Activated CD4-positive, alpha-beta memory T cell treated with anti-CD3 and anti-CD28 coated beads, Interleukin-2, amount 10 ng/mL, durations not matched to agents 7 days and 5 days (primary cell): ENCODE measurements at regions not wholly inside any gene's neighbourhood (a gene's known extent, or its start where the extent isn't known, plus 50 kb on each side); places are given as distances from the start of the nearest gene placed in this dataset.
A peak's percentile ranks its signal among the peaks of the same experiment; 100 is the strongest.

Experiments used
- CTCF ChIA-PET: fragments of 350-600 bp; sonication (Branson Sonifier 250); formaldehyde crosslinking; loops from one replicate; lab custom pipeline; 2021; ENCODE audit warnings: antibody characterized with exemption, inconsistent platforms; lab: Charles Lee
- POLR2A ChIA-PET: fragments of 350-600 bp; sonication (Branson Sonifier 250); formaldehyde crosslinking; loops from one replicate; lab custom pipeline; 2021; ENCODE audit warnings: antibody characterized with exemption; lab: Charles Lee
- DNase-seq: peaks from one replicate; pipeline ENCODE4 v3.0.0-alpha.2; 2020
- H3K27ac Mint-ChIP-seq: one replicate; pipeline ENCODE4 v1.8.0; 2021; ENCODE audit warnings: mild to moderate bottlenecking, mixed read lengths
- H3K27me3 Mint-ChIP-seq: one replicate; pipeline ENCODE4 v1.8.0; 2021; ENCODE audit warnings: mixed read lengths
- H3K36me3 Mint-ChIP-seq: one replicate; pipeline ENCODE4 v1.8.0; 2021; ENCODE audit warnings: low read depth, mixed read lengths
- H3K4me1 Mint-ChIP-seq: one replicate; pipeline ENCODE4 v1.8.0; 2021; ENCODE audit warnings: mixed read lengths
- H3K4me3 Mint-ChIP-seq: one replicate; pipeline ENCODE4 v1.8.0; 2021; ENCODE audit warnings: mild to moderate bottlenecking, mixed read lengths
- H3K9me3 Mint-ChIP-seq: one replicate; pipeline ENCODE4 v1.8.0; 2021; ENCODE audit warnings: mixed read lengths

DNA sequence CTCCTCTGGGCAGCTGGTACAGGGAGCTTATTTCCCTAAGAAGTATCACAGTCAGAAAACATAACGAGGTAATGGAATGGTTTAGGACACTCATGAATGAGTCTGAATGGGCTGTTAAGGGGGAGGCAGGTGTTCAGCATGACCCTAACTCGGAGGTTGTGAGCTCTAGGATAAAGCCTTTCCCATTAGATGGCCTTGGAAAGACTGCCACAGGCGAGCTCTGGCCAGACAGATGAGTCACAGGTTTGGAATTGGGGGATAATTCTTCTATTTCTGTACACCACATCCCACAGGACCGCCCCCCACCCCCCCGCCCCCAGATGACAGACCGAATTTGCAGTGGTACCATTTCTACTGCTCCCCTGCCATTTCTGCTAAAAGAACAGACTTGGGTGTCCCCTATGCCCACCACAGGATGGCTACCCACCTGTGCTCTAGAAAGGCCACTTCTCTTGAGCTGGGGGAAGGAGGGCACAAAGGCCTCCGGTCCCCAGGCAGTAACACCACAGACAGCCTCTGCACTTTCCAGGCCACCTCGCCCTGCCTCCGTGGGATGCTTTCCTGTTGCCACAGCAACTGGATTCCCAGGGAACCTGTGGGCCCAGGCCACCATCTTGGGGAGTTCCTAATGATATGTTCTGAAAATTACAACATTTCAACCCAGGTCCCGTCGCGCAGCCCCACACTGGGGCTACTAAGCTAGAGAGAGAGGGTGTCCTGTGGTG is 76.7 kb downstream of the TRIM29 start:
- ChIA-PET CTCF (no interaction called here), POLR2A (no interaction called here)
- DNase-seq, result peak; percentile 4
- H3K4me1 Mint-ChIP-seq, result no peaks in the 10 kb centered on the region
- H3K9me3 Mint-ChIP-seq, result no peaks in the 10 kb centered on the region
- no peak overlapping the region for H3K4me3 Mint-ChIP-seq
- no peaks in the 10 kb centered on the region for H3K36me3 Mint-ChIP-seq
- H3K27ac Mint-ChIP-seq, result no peak overlapping the region
- H3K27me3 Mint-ChIP-seq, result peaks cover 12% of the 10 kb centered on the region

DNA sequence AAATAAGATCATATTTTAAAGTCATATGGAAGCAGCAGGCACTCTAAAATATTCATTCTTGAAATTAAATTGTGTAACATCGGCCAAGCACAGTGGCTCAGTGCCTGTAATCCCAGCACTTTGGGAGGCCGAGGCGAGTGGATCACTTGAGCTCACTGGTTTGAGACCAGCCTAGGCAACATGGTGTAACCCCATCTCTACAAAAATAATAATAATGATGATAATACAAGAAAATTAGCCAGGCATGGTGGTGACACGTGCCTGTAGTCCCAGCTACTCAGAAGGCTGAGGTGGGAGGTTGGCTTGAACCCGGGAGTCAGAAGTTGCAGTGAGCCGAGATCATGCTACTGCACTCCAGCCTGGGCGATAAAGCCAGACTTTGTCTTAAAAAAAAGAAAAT is 77.4 kb downstream of the TRIM29 start:
- Mint-ChIP-seq H3K36me3 (no peaks in the 10 kb centered on the region), H3K9me3 (no peaks in the 10 kb centered on the region), H3K27me3 (peaks cover 15% of the 10 kb centered on the region), H3K4me3 (no peak overlapping the region), H3K4me1 (no peaks in the 10 kb centered on the region), H3K27ac (no peak overlapping the region)
- DNase-seq, result peak; percentile 1
- CTCF ChIA-PET, result no interaction called here
- POLR2A ChIA-PET, result no interaction called here

- H3K36me3 Mint-ChIP-seq, result no peaks in the 10 kb centered on the region
Measured at GRCh38 chr11:120058931-120059330, 79.0 kb downstream of the TRIM29 start.

GRCh38 chr11:120057595-120058581 is 80.0 kb downstream of the TRIM29 start:
- Mint-ChIP-seq H3K4me1 (no peaks in the 10 kb centered on the region), H3K4me3 (no peak overlapping the region), H3K9me3 (no peaks in the 10 kb centered on the region), H3K27ac (no peak overlapping the region), H3K27me3 (peaks cover 12% of the 10 kb centered on the region), H3K36me3 (no peaks in the 10 kb centered on the region)
- POLR2A ChIA-PET, result no interaction called here
- CTCF ChIA-PET, result no interaction called here
- DNase-seq, result no peak

More at GRCh38 chr11:120058931-120059330, 79.0 kb downstream of the TRIM29 start:
- H3K27me3 Mint-ChIP-seq, result peaks cover 12% of the 10 kb centered on the region
- POLR2A ChIA-PET, result no interaction called here
- no peaks in the 10 kb centered on the region for H3K9me3 Mint-ChIP-seq
- H3K4me1 Mint-ChIP-seq, result no peaks in the 10 kb centered on the region
- H3K4me3 Mint-ChIP-seq, result no peak overlapping the region
- DNase-seq, result no peak
- no peak overlapping the region for H3K27ac Mint-ChIP-seq
- CTCF ChIA-PET, result no interaction called here

GRCh38 chr11:120057028-120057330 is 80.9 kb downstream of the TRIM29 start:
- Mint-ChIP-seq H3K27me3 (peaks cover 12% of the 10 kb centered on the region), H3K4me1 (no peaks in the 10 kb centered on the region), H3K9me3 (no peaks in the 10 kb centered on the region), H3K36me3 (no peaks in the 10 kb centered on the region), H3K27ac (no peak overlapping the region), H3K4me3 (no peak overlapping the region)
- POLR2A ChIA-PET, result no interaction called here
- no peak for DNase-seq
- CTCF ChIA-PET, result no interaction called here

DNA sequence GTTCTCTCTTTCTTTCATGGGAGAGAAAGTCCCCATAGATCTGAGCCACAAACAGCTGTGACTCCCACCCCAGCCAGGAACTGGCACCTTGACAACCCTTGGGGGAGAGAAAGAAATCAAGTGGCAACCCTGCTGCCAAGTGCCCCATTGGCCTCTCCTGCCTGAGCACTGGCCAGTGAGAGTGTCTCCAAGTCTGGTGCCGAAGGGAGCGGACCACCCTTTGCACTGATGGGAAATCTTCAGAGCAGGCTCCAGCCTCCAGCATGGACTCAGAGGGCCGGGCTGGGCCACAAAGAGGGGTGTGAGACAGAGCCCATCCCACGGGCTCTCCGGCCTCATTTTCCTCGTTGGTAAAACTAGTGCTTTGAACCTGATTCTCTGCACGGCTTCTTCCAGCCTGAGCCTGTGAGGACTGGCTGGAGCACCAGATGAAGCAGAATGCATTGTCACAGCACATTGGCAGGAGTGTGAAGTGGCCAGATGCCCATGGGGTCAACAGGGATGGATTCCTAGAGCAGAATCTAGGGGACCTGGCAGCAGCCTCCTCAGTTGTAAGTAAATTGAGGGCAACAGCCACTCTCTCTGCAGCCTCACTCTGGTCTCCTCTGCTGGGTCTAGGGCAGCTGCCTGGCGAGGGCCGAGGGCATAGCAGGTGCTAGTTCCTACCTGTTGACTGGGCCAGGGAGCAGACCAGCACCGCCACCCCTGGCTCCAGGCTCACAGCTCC is 81.4 kb downstream of the TRIM29 start:
- Mint-ChIP-seq H3K4me3 (no peak overlapping the region), H3K4me1 (no peaks in the 10 kb centered on the region), H3K9me3 (no peaks in the 10 kb centered on the region), H3K27ac (no peak overlapping the region), H3K36me3 (no peaks in the 10 kb centered on the region), H3K27me3 (peaks cover 12% of the 10 kb centered on the region)
- POLR2A ChIA-PET, result no interaction called here
- no peak for DNase-seq
- CTCF ChIA-PET, result no interaction called here

DNA sequence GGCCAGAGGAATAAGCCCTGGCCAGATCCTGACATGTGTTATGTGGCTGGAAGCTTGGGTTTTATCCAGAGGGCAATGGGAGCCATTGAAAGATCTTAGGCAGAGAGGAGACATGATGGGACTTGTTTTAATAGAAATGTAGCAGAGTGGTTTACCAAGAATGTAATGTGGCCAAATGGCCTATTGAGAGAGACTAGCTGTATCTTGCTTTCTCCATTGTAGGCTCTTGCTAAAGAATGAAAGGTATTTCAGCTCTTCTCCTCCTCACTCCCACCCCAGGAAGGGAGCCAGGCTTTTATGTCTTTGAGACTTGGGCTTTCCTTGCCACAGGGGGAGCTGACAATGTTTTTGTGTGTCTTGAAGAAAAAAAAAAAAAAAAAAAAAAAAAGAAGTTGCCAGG is 82.3 kb downstream of the TRIM29 start:
- Mint-ChIP-seq H3K4me1 (no peaks in the 10 kb centered on the region), H3K9me3 (no peaks in the 10 kb centered on the region), H3K27ac (no peak overlapping the region), H3K36me3 (no peaks in the 10 kb centered on the region), H3K27me3 (peaks cover 12% of the 10 kb centered on the region), H3K4me3 (no peak overlapping the region)
- no peak for DNase-seq
- ChIA-PET CTCF (no interaction called here), POLR2A (no interaction called here)

DNA sequence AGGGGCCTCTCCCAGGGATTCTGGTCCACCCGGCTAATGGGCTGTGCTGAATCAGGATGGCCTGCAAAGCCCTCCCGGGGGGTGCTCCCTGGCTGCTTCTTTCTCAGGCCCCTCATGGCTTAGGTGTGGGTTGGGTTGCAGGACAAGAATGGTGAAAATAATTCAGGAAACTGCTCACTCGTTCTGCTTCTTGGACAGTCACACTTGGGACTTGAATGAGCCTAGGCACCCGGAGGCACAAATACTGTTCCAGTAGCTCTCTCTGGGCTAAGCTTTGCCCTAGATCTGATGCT is 83.2 kb downstream of the TRIM29 start:
- Mint-ChIP-seq H3K9me3 (no peaks in the 10 kb centered on the region), H3K27ac (no peak overlapping the region), H3K36me3 (no peaks in the 10 kb centered on the region), H3K4me1 (no peaks in the 10 kb centered on the region), H3K27me3 (peaks cover 12% of the 10 kb centered on the region), H3K4me3 (no peak overlapping the region)
- ChIA-PET CTCF (no interaction called here), POLR2A (no interaction called here)
- no peak for DNase-seq

DNA sequence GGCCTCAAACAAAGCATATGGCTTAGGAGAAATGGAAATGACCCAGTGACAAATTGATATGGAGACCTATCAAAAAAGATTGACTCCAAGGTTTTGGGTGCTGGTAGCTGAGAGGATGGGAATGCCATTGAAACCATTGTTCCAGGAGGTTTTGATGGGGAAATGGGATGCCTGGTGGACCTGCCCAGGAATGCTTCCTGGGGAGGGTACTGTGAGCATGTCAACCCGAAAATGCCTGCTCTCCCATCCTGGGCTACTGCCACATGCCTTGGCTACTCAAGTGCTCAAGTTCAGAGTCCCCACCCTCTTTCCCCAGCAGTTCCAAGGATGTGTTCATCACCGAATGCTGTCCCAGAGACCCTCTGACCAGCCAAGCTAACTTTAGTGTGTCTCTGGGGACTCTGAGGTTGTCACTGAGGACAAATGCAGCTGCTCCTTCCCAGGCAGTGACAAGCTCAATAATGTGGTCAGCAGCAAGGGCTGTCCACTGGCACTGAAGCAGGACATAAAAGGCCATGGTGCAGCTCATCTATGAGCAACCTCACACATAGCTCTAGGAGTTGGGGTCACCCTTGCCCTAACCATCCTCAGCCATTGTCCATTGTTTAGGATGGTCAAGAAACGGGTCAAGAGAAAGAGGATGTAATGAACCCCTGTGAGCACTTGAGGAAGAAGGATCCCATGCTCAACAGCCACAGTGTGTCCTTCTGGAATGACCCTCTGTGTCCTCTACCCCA is 83.7 kb downstream of the TRIM29 start:
- no peak for DNase-seq
- H3K4me3 Mint-ChIP-seq, result no peak overlapping the region
- H3K27ac Mint-ChIP-seq, result no peak overlapping the region
- H3K27me3 Mint-ChIP-seq, result peaks cover 12% of the 10 kb centered on the region
- H3K9me3 Mint-ChIP-seq, result no peaks in the 10 kb centered on the region
- H3K36me3 Mint-ChIP-seq, result no peaks in the 10 kb centered on the region
- H3K4me1 Mint-ChIP-seq, result no peaks in the 10 kb centered on the region
- POLR2A ChIA-PET, result no interaction called here
- CTCF ChIA-PET, result no interaction called here

DNA sequence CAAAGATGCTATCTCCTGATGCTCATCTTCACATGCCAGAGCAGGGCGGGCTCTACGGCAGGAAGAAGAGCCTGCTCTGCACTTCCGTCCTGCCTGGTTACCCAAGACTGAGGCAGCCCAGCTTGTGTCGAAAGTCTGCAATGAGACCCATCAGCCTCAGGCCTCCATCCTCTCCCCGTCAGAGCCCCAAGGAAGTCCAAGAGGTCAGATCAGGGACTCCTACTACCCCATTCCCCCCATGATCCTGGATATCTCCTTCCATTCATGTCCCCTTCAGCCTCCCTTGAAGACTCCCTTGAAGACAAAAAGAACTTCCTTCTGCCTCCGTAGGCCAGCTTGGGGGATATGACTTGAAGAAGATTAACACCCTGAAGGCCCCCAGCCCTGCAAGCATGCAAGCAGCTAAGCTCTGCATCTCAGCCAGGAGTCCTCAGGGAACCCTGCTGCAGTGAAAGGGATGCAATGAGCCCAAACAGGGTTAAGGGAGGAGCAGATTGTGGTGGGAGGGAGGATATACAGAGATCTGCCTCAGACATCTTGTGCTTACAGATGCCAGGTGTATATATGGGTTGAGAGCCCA is 85.6 kb downstream of the TRIM29 start:
- Mint-ChIP-seq H3K27me3 (peaks cover 6% of the 10 kb centered on the region), H3K27ac (no peak overlapping the region), H3K4me1 (no peaks in the 10 kb centered on the region), H3K36me3 (no peaks in the 10 kb centered on the region), H3K4me3 (no peak overlapping the region), H3K9me3 (peaks cover 3% of the 10 kb centered on the region)
- no peak for DNase-seq
- ChIA-PET POLR2A (no interaction called here), CTCF (no interaction called here)

DNA sequence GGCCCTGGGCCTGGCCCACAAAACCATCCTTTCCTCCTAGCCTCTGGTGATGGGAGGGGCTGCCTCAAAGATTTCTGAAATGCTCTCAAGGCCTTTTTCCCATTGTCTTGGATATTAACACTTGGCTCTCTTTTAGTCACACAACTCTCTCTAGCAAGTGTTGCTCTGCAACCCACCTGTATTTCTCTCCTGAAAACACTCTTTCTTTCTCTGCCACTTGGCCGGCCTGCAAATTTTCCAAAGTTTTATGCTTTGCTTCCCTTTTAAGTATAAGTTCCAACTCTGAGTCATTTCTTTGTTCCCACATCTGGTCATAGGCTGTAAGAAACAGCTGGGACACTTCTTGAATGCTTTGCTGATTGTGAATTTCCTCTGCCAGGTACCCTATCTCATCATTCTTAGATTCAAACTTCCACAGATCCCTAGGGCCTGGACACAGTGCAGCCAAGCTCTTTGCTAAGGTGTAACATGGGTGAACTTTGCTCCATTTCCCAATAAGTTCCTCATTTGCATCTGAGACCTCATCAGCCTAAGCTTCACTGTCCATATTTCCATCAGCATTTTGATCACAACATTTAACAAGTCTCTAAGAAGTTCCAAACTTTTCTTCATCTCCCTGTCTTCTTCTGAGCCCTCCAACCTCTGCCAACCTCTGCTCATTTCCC is 93.8 kb downstream of the TRIM29 start:
- Mint-ChIP-seq H3K9me3 (peaks cover 3% of the 10 kb centered on the region), H3K27me3 (peaks cover 14% of the 10 kb centered on the region), H3K4me1 (no peaks in the 10 kb centered on the region), H3K27ac (no peak overlapping the region), H3K36me3 (no peaks in the 10 kb centered on the region), H3K4me3 (no peak overlapping the region)
- CTCF ChIA-PET, result no interaction called here
- no peak for DNase-seq
- POLR2A ChIA-PET, result no interaction called here

- POLR2A ChIA-PET, result no interaction called here
- no peak overlapping the region for H3K4me3 Mint-ChIP-seq
- no peak overlapping the region for H3K27ac Mint-ChIP-seq
- H3K27me3 Mint-ChIP-seq, result peaks cover 14% of the 10 kb centered on the region
- no peaks in the 10 kb centered on the region for H3K4me1 Mint-ChIP-seq
- H3K36me3 Mint-ChIP-seq, result no peaks in the 10 kb centered on the region
- peaks cover 3% of the 10 kb centered on the region for H3K9me3 Mint-ChIP-seq
- no peak for DNase-seq
- CTCF ChIA-PET, result no interaction called here
Measured at GRCh38 chr11:120043328-120043945, 94.5 kb downstream of the TRIM29 start.
